ENCODE measurements at regions not wholly inside any gene's neighbourhood (a gene's known extent, or its start where the extent isn't known, plus 50 kb on each side); places are given as distances from the start of the nearest gene placed in this dataset.

- TF ChIP-seq FOXM1 (IDR thresholded peaks at IDR 0.05; ENCODE audit: borderline replicate concordance) (no peak), SUZ12 (IDR thresholded peaks at IDR 0.05) (no peak), SP1 (IDR thresholded peaks at IDR 0.05) (no peak), ELF4 (IDR thresholded peaks at IDR 0.05) (no peak), TARDBP (IDR thresholded peaks at IDR 0.05) (no peak), ZNF384 (IDR thresholded peaks at IDR 0.05) (no peak), FOXK2 (IDR thresholded peaks at IDR 0.05) (no peak)
- TF ChIP-seq, protein P1, sequence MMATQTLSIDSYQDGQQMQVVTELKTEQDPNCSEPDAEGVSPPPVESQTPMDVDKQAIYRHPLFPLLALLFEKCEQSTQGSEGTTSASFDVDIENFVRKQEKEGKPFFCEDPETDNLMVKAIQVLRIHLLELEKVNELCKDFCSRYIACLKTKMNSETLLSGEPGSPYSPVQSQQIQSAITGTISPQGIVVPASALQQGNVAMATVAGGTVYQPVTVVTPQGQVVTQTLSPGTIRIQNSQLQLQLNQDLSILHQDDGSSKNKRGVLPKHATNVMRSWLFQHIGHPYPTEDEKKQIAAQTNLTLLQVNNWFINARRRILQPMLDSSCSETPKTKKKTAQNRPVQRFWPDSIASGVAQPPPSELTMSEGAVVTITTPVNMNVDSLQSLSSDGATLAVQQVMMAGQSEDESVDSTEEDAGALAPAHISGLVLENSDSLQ (IDR thresholded peaks at IDR 0.05): no peak
These were observed 145.1 kb upstream of the IL1RAPL2 start for GRCh38 chrX:104420907-104421306.

Data from HEK293T (cell line).